Right atrium auricular region (tissue), 2 donors: ENCODE measurements at regions not wholly inside any gene's neighbourhood (a gene's known extent, or its start where the extent isn't known, plus 50 kb on each side); places are given as distances from the start of the nearest gene placed in this dataset.
"Not testable (repeated sequence)": the region's sequence is repeated elsewhere in the genome, so short reads cannot be mapped to it uniquely, and the experiment has no call there.

Experiments used
- DNase-seq: peaks from one replicate; pipeline ENCODE4 v3.0.0-alpha.2; 2019; ENCODE audit warnings: low spot score
- H3K27ac ChIP-seq, 2 donors: fragments of 200-600 bp; sonication (generic); 1 replicate in 1 of 2; 2 replicates in 1 of 2; pipeline ENCODE4 v1.5.1; 2016 to 2019
- H3K27me3 ChIP-seq, 2 donors: fragments of 200-600 bp; sonication (generic); one replicate each; pipeline versions ENCODE4 v1.5.1 to v1.6.0; 2017 to 2019
- H3K36me3 ChIP-seq: fragments of 200-600 bp; sonication (generic); one replicate; pipeline ENCODE4 v1.5.1; 2016
- H3K4me1 ChIP-seq, 2 donors: fragments of 200-600 bp; sonication (generic); one replicate each; pipeline versions ENCODE4 v1.5.1 to v1.6.0; 2017 to 2019
- H3K4me3 ChIP-seq, 2 donors: fragments of 200-600 bp; sonication (generic); 1 replicate in 1 of 2; 2 replicates in 1 of 2; pipeline ENCODE4 v1.5.1; 2017 to 2019; ENCODE audit warnings: mild to moderate bottlenecking in 1 of 2, moderate library complexity in 1 of 2
- H3K9me3 ChIP-seq, 2 donors: fragments of 200-600 bp; sonication (generic); one replicate each; pipeline ENCODE4 v1.5.1; 2019
- CTCF ChIP-seq, 2 donors: fragments of 200-600 bp; sonication (generic); IDR thresholded peaks; one replicate each; pipeline ENCODE4 v1.5.1; 2019; ENCODE audit warnings: antibody characterized with exemption in 2 of 2

- H3K36me3 ChIP-seq = no peaks in the 10 kb centered on the region
- H3K27ac ChIP-seq = no peak overlapping the region
- TF ChIP-seq CTCF (IDR thresholded peaks at IDR 0.05) = no peak
- no peak overlapping the region for H3K4me3 ChIP-seq
- H3K4me1 ChIP-seq = peaks cover 0 to 11% of the 10 kb centered on the region in 2 donors
- no peak for DNase-seq
- H3K9me3 ChIP-seq = no peaks in the 10 kb centered on the region
- H3K27me3 ChIP-seq = no peaks in the 10 kb centered on the region
Observed at GRCh38 chr6:15818044-15818443, 155.2 kb upstream of the DTNBP1 start.

- no peaks in the 10 kb centered on the region for H3K9me3 ChIP-seq
- no peak for DNase-seq
- no peak for TF ChIP-seq CTCF (IDR thresholded peaks at IDR 0.05)
- H3K36me3 ChIP-seq = no peaks in the 10 kb centered on the region
- no peak overlapping the region for H3K4me3 ChIP-seq
- peaks cover 0 to 11% of the 10 kb centered on the region in 2 donors for H3K4me1 ChIP-seq
- no peaks in the 10 kb centered on the region for H3K27me3 ChIP-seq
- H3K27ac ChIP-seq = no peak overlapping the region
Observed at GRCh38 chr6:15817100-15817499, 154.3 kb upstream of the DTNBP1 start.

- DNase-seq = no peak
- Histone ChIP-seq H3K27me3 (no peaks in the 10 kb centered on the region), H3K27ac (no peak overlapping the region), H3K36me3 (no peaks in the 10 kb centered on the region), H3K4me1 (peaks cover 0 to 11% of the 10 kb centered on the region in 2 donors), H3K4me3 (no peak overlapping the region), H3K9me3 (no peaks in the 10 kb centered on the region)
- no peak for TF ChIP-seq CTCF (IDR thresholded peaks at IDR 0.05)
Observed at GRCh38 chr6:15816661-15817060, 153.8 kb upstream of the DTNBP1 start.

GRCh38 chr6:15813698-15814097 lies 150.9 kb upstream of the DTNBP1 start:
- H3K36me3 ChIP-seq, H3K27me3 ChIP-seq, H3K4me3 ChIP-seq, DNase-seq, H3K9me3 ChIP-seq, H3K4me1 ChIP-seq, H3K27ac ChIP-seq: not testable (repeated sequence)

GRCh38 chr6:15811107-15811506 lies 148.3 kb upstream of the DTNBP1 start:
- H3K4me1 ChIP-seq = no peaks in the 10 kb centered on the region
- no peak for TF ChIP-seq CTCF (IDR thresholded peaks at IDR 0.05)
- H3K36me3 ChIP-seq = no peaks in the 10 kb centered on the region
- H3K27ac ChIP-seq = no peak overlapping the region
- no peak overlapping the region for H3K4me3 ChIP-seq
- H3K9me3 ChIP-seq = no peaks in the 10 kb centered on the region
- H3K27me3 ChIP-seq = no peaks in the 10 kb centered on the region
- no peak for DNase-seq

- Histone ChIP-seq H3K27ac (no peak overlapping the region), H3K27me3 (no peaks in the 10 kb centered on the region), H3K4me3 (no peak overlapping the region), H3K4me1 (no peaks in the 10 kb centered on the region), H3K36me3 (no peaks in the 10 kb centered on the region), H3K9me3 (no peaks in the 10 kb centered on the region)
- DNase-seq = no peak
- TF ChIP-seq CTCF (IDR thresholded peaks at IDR 0.05) = no peak
Observed at GRCh38 chr6:15810618-15811017, 147.8 kb upstream of the DTNBP1 start.
